HG03060 (cell line): ENCODE measurements at regions not wholly inside any gene's neighbourhood (a gene's known extent, or its start where the extent isn't known, plus 50 kb on each side); places are given as distances from the start of the nearest gene placed in this dataset.
A peak's percentile ranks its signal among the peaks of the same experiment; 100 is the strongest.

Experiments
- ATAC-seq: cut with Tn5 transposase; IDR thresholded peaks from one replicate; pipeline ENCODE4 v1.9.1; 2021; ENCODE audit warnings: low read depth, moderate number of reproducible peaks; ENCODE audit not compliant: unreplicated experiment

- ATAC-seq = no peak
These were observed 424.1 kb upstream of the POU3F3 start for GRCh38 chr2:104429639-104430358.

GRCh38 chr2:104430359-104430740, 423.6 kb upstream of the POU3F3 start:
- ATAC-seq = no peak

- no peak for ATAC-seq
These were observed 423.1 kb upstream of the POU3F3 start for GRCh38 chr2:104430852-104431251.

- no peak for ATAC-seq
These were observed 422.2 kb upstream of the POU3F3 start for GRCh38 chr2:104431701-104432121.

GRCh38 chr2:104432401-104432800, 421.5 kb upstream of the POU3F3 start:
- ATAC-seq = no peak

- ATAC-seq = no peak
These were observed 420.9 kb upstream of the POU3F3 start for GRCh38 chr2:104432991-104433390.

- no peak for ATAC-seq
These were observed 420.3 kb upstream of the POU3F3 start for GRCh38 chr2:104433657-104434056.

GRCh38 chr2:104434318-104434792, 419.6 kb upstream of the POU3F3 start:
- ATAC-seq = peak; percentile 54

- no peak for ATAC-seq
These were observed 418.9 kb upstream of the POU3F3 start for GRCh38 chr2:104434966-104435365.

GRCh38 chr2:104438481-104438880, 415.4 kb upstream of the POU3F3 start:
- ATAC-seq = no peak

GRCh38 chr2:104443145-104443544, 410.8 kb upstream of the POU3F3 start:
- no peak for ATAC-seq

GRCh38 chr2:104444392-104444791, 409.5 kb upstream of the POU3F3 start:
- ATAC-seq = no peak

GRCh38 chr2:104444889-104445288, 409.0 kb upstream of the POU3F3 start:
- no peak for ATAC-seq

GRCh38 chr2:104447831-104448434, 406.0 kb upstream of the POU3F3 start:
- ATAC-seq = no peak

GRCh38 chr2:104448661-104449440, 405.1 kb upstream of the POU3F3 start:
- no peak for ATAC-seq

- ATAC-seq = no peak
These were observed 401.4 kb upstream of the POU3F3 start for GRCh38 chr2:104452558-104452957.

- no peak for ATAC-seq
These were observed 391.2 kb upstream of the POU3F3 start for GRCh38 chr2:104462731-104463130.

- ATAC-seq = no peak
These were observed 387.9 kb upstream of the POU3F3 start for GRCh38 chr2:104465981-104466380.

GRCh38 chr2:104468846-104469245, 385.1 kb upstream of the POU3F3 start:
- no peak for ATAC-seq

- no peak for ATAC-seq
These were observed 381.8 kb upstream of the POU3F3 start for GRCh38 chr2:104472076-104472475.

GRCh38 chr2:104473546-104473945, 380.4 kb upstream of the POU3F3 start:
- ATAC-seq = no peak
